AG04449 (cell line): ENCODE measurements at regions not wholly inside any gene's neighbourhood (a gene's known extent, or its start where the extent isn't known, plus 50 kb on each side); places are given as distances from the start of the nearest gene placed in this dataset.
"Not testable (repeated sequence)": the region's sequence is repeated elsewhere in the genome, so short reads cannot be mapped to it uniquely, and the experiment has no call there.

Experiments used
- CTCF ChIA-PET: fragments of 350-600 bp; formaldehyde crosslinking; extraction: SDS; loops from one replicate; lab custom pipeline; 2021; ENCODE audit warnings: antibody characterized with exemption; lab: Yijun Ruan, JAX
- POLR2A ChIA-PET: fragments of 400-600, 350-600 bp; formaldehyde crosslinking; extraction: SDS; loops from one replicate; lab custom pipeline; 2020; ENCODE audit warnings: antibody characterized with exemption, inconsistent platforms; lab: Yijun Ruan, JAX
- DNase-seq: peaks from one replicate; pipeline ENCODE4 v3.0.0-alpha.2; 2010; ENCODE audit warnings: low read depth, low spot score
- H3K4me3 ChIP-seq: 2 replicates; pipeline ENCODE4 v1.5.1; 2011; ENCODE audit warnings: low read depth, mild to moderate bottlenecking, control low read depth, low read length
- TF ChIP-seq, protein P1 (sequence below): IDR thresholded peaks from one replicate; pipeline ENCODE4 v1.5.1; 2011; ENCODE audit warnings: mild to moderate bottlenecking, moderate library complexity, low read length, control low read depth, inconsistent platforms; ENCODE audit not compliant: insufficient read depth; ENCODE audit errors: missing control alignments

DNA sequence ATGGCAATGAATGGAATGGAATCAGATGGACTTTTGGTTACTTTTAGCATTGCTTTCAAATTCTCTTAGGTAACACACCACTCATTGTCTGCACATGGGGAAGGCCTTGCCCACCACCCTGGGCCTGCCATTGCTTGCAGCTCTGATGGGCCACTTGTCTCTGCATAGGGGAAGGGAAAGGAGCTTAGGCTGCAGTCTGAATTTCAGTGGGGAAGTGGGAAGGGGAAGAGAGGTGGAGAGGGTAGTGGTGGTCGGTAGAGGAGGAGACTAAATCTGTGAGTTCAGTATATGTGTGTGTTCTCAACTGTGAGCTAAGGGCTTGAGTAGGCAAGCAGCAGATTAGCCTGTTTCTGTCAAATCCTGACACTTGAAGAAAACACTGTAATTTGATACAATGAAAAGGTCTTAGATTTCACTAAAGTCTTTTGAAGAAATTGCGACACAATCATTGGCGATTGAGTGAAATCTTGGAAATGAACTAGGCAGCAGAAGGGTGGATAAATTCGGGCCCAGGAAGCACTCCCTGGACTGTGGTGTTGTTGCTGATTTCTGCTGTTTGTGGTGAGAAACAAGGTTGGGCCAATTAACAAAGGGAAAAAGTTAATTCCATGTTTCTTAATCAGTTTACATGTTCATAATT lies 80.6 kb downstream of the OTOR start:
- TF ChIP-seq, protein P1, sequence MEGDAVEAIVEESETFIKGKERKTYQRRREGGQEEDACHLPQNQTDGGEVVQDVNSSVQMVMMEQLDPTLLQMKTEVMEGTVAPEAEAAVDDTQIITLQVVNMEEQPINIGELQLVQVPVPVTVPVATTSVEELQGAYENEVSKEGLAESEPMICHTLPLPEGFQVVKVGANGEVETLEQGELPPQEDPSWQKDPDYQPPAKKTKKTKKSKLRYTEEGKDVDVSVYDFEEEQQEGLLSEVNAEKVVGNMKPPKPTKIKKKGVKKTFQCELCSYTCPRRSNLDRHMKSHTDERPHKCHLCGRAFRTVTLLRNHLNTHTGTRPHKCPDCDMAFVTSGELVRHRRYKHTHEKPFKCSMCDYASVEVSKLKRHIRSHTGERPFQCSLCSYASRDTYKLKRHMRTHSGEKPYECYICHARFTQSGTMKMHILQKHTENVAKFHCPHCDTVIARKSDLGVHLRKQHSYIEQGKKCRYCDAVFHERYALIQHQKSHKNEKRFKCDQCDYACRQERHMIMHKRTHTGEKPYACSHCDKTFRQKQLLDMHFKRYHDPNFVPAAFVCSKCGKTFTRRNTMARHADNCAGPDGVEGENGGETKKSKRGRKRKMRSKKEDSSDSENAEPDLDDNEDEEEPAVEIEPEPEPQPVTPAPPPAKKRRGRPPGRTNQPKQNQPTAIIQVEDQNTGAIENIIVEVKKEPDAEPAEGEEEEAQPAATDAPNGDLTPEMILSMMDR = no peak
- H3K4me3 ChIP-seq = no peak overlapping the region
- DNase-seq = no peak
- ChIA-PET POLR2A (no interaction called here), CTCF (interaction anchor here (1.8 kb wide), 1 partner anchor 26 kb away, joined by 11 read pairs; no protein-coding TSS in a partner anchor)

DNA sequence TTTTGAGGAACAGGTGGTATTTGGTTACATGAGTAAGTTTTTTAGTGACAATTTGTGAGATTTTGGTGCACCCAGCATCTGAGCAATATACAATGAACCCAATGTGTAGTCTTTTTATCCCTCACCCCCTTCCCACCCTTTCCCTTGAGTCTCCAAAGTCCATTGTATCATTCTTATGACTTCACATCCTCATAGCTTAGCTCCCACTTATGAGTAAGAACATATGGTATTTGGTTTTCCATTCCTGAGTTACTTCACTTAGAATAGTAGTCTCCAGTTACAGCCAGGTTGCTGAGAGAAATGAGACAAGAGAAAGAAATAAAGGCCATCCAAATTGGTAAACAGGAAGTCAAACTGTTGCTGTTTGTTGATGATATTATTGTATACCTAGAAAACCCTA lies 87.5 kb downstream of the OTOR start:
- H3K4me3 ChIP-seq = not testable (repeated sequence)
- ChIA-PET POLR2A (interaction anchor here (1.1 kb wide), 1 partner anchor 11 kb away, joined by 3 read pairs; no protein-coding TSS in a partner anchor), CTCF (interaction anchor here (0.8 to 5.0 kb wide), 2 partner anchors 15 to 32 kb away, joined by 3 to 44 read pairs; no protein-coding TSS in a partner anchor)
- DNase-seq = peak; percentile 29

DNA sequence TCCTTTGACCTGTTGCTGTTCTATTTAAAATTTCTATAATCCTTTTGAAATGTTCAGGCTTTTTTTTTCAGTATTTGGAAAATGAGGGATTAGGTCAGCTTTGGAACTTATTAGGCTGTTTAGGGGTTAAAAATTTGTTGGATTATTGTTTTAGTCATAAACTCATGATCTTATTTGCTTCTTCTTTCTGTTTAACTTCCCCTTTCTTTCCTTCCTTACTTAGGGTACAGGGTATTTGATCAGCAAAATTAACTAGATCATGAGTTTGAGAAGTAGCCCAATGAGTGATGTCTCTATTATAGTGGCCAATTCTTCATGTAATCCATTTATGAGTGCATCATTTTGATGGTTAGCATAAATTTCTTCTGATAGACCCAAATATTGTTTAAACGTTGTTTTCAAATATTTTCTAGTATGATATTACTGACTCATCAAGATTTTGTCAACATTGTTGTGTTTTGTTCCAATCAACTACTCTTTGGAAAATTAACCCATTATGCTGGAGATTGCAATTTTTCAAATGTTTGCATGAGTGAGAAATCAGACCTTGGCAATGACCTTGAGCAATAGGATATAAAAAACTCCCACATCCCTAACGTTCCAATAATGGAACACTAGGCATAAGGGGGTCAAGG lies 94.4 kb downstream of the OTOR start:
- TF ChIP-seq, protein P1 = no peak

DNA sequence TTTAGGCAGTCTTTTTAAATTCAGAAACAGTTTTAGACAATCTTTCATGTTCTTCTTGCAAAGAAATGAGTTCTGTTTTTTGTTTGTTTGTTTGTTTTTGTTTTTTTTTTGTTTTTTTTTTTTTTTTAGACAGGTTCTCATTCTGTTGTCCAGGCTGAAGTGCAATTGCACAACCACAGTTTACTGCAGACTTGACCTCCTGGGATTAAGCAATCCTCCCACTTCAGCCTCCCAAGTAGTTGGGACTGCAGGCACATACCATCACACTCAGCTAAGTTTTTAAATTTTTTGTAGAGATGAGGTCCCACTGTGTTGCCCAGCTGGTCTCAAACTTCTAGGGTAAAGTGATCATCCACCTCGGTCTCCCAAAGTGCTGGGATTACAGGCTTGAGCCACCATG lies 96.2 kb downstream of the OTOR start:
- CTCF ChIA-PET = interaction anchor here (1.4 to 4.1 kb wide), 2 partner anchors 23 to 28 kb away, joined by 3 to 18 read pairs; no protein-coding TSS in a partner anchor
- no peak for DNase-seq
- H3K4me3 ChIP-seq = no peak overlapping the region
- TF ChIP-seq, protein P1 = no peak
- POLR2A ChIA-PET = no interaction called here

More for the DNA sequence above, 94.4 kb downstream of the OTOR start:
- CTCF ChIA-PET = no interaction called here
- DNase-seq = no peak
- H3K4me3 ChIP-seq = no peak overlapping the region
- POLR2A ChIA-PET = no interaction called here

DNA sequence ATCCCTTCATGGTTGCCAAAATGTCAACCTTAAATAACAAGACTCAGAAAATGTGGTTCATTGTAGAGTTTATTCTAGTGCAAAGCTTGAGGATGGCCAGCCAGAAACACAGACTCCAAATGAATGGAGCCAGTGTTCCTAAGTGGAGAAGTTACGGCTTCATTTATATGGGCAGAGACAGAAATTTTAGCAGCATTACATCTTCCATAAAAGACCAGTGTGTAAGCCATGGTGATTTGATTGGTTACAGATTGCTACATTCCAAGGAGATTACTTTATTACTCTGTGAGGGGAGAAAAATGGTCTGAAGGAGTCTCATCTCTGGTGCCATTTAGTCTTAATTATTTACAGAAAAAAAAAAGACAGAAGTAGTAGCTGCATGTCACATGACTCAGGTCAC lies 97.8 kb downstream of the OTOR start:
- CTCF ChIA-PET = interaction anchor here (1.1 to 4.1 kb wide), 3 partner anchors 25 to 44 kb away, joined by 3 to 18 read pairs (median 3); no protein-coding TSS in a partner anchor
- POLR2A ChIA-PET = interaction anchor here (1.2 kb wide), 1 partner anchor 10 kb away, joined by 3 read pairs; no protein-coding TSS in a partner anchor
- DNase-seq = peak; percentile 26
- no peak overlapping the region for H3K4me3 ChIP-seq
- TF ChIP-seq, protein P1 = no peak

DNA sequence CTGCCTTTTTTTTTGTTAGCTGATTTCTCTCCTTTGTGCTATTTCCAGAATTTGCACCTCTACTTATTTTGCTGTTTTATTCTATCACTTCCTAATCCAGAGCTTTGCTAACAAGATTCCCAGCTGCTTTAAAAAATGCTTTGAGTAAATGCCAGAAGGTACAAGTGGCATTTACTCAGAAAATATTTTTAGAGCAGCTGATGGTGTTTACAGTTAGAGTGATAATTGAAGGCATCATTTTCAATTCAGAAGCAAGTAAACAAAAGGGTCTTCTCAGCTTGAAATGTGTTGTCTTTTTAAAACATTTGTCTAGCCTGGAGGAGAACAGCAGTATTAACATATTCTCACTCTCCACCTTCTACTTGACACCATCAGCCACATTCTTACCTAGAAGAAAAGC lies 99.9 kb downstream of the OTOR start:
- ChIA-PET CTCF (interaction anchor here (4.1 kb wide), 1 partner anchor 27 kb away, joined by 18 read pairs; no protein-coding TSS in a partner anchor), POLR2A (no interaction called here)
- H3K4me3 ChIP-seq = no peak overlapping the region
- TF ChIP-seq, protein P1 = no peak
- DNase-seq = no peak
